ENCODE measurements at regions not wholly inside any gene's neighbourhood (a gene's known extent, or its start where the extent isn't known, plus 50 kb on each side); places are given as distances from the start of the nearest gene placed in this dataset.
"Not testable (repeated sequence)": the region's sequence is repeated elsewhere in the genome, so short reads cannot be mapped to it uniquely, and the experiment has no call there.

GRCh38 chr14:29982171-29982570, 54.5 kb upstream of the PRKD1 start:
- no peaks in the 10 kb centered on the region for H3K9me3 ChIP-seq (ENCODE audit: insufficient read depth, low read length)
- TF ChIP-seq YY1 (IDR thresholded peaks at IDR 0.05; ENCODE audit: insufficient read depth, insufficient read length) (no peak), ZNF274 (IDR thresholded peaks at IDR 0.05; ENCODE audit: low read depth, low read length) (no peak), SUZ12 (IDR thresholded peaks at IDR 0.05; ENCODE audit: extremely low read depth, insufficient read depth, insufficient read length) (no peak)

GRCh38 chr14:29982993-29983392, 55.3 kb upstream of the PRKD1 start:
- no peak for DNase-seq (ENCODE audit: low read depth, low spot score)
- H3K4me1 ChIP-seq (ENCODE audit: insufficient read depth, insufficient read length): no peaks in the 10 kb centered on the region
- no peaks in the 10 kb centered on the region for H3K9me3 ChIP-seq (ENCODE audit: insufficient read depth, low read length)
- no peak overlapping the region for H3K9ac ChIP-seq (ENCODE audit: insufficient read length, low read depth)
- H3K36me3 ChIP-seq (ENCODE audit: insufficient read depth, insufficient read length, low read length): no peaks in the 10 kb centered on the region
- TF ChIP-seq SUZ12 (IDR thresholded peaks at IDR 0.05; ENCODE audit: extremely low read depth, insufficient read depth, insufficient read length) (no peak), ZNF274 (IDR thresholded peaks at IDR 0.05; ENCODE audit: low read depth, low read length) (no peak), YY1 (IDR thresholded peaks at IDR 0.05; ENCODE audit: insufficient read depth, insufficient read length) (no peak)
- H3K27me3 ChIP-seq (ENCODE audit: insufficient read depth, insufficient read length): no peaks in the 10 kb centered on the region
- H3K4me3 ChIP-seq (ENCODE audit: insufficient read length, low read depth): no peak overlapping the region

More at GRCh38 chr14:29982171-29982570, 54.5 kb upstream of the PRKD1 start:
- Histone ChIP-seq H3K4me1 (ENCODE audit: insufficient read depth, insufficient read length) (no peaks in the 10 kb centered on the region), H3K4me3 (ENCODE audit: insufficient read length, low read depth) (no peak overlapping the region), H3K9ac (ENCODE audit: insufficient read length, low read depth) (no peak overlapping the region), H3K36me3 (ENCODE audit: insufficient read depth, insufficient read length, low read length) (no peaks in the 10 kb centered on the region), H3K27me3 (ENCODE audit: insufficient read depth, insufficient read length) (no peaks in the 10 kb centered on the region)
- no peak for DNase-seq (ENCODE audit: low read depth, low spot score)

GRCh38 chr14:29990344-29990857, 62.8 kb upstream of the PRKD1 start:
- H3K9ac ChIP-seq (ENCODE audit: insufficient read length, low read depth); H3K9me3 ChIP-seq (ENCODE audit: insufficient read depth, low read length); H3K4me3 ChIP-seq (ENCODE audit: insufficient read length, low read depth); H3K27me3 ChIP-seq (ENCODE audit: insufficient read depth, insufficient read length); DNase-seq (ENCODE audit: low read depth, low spot score); H3K4me1 ChIP-seq (ENCODE audit: insufficient read depth, insufficient read length); H3K36me3 ChIP-seq (ENCODE audit: insufficient read depth, insufficient read length, low read length): not testable (repeated sequence)

GRCh38 chr14:29990993-29991392, 63.3 kb upstream of the PRKD1 start:
- Histone ChIP-seq H3K4me3 (ENCODE audit: insufficient read length, low read depth) (no peak overlapping the region), H3K27me3 (ENCODE audit: insufficient read depth, insufficient read length) (no peaks in the 10 kb centered on the region), H3K9ac (ENCODE audit: insufficient read length, low read depth) (no peak overlapping the region), H3K9me3 (ENCODE audit: insufficient read depth, low read length) (no peaks in the 10 kb centered on the region), H3K4me1 (ENCODE audit: insufficient read depth, insufficient read length) (no peaks in the 10 kb centered on the region), H3K36me3 (ENCODE audit: insufficient read depth, insufficient read length, low read length) (no peaks in the 10 kb centered on the region)
- no peak for DNase-seq (ENCODE audit: low read depth, low spot score)
- no peak for TF ChIP-seq SUZ12 (IDR thresholded peaks at IDR 0.05; ENCODE audit: extremely low read depth, insufficient read depth, insufficient read length)
- no peak for TF ChIP-seq ZNF274 (IDR thresholded peaks at IDR 0.05; ENCODE audit: low read depth, low read length)
- TF ChIP-seq YY1 (IDR thresholded peaks at IDR 0.05; ENCODE audit: insufficient read depth, insufficient read length): no peak

GRCh38 chr14:29993143-29993542, 65.5 kb upstream of the PRKD1 start:
- no peak overlapping the region for H3K4me3 ChIP-seq (ENCODE audit: insufficient read length, low read depth)
- H3K9me3 ChIP-seq (ENCODE audit: insufficient read depth, low read length): no peaks in the 10 kb centered on the region
- TF ChIP-seq ZNF274 (IDR thresholded peaks at IDR 0.05; ENCODE audit: low read depth, low read length): no peak
- TF ChIP-seq SUZ12 (IDR thresholded peaks at IDR 0.05; ENCODE audit: extremely low read depth, insufficient read depth, insufficient read length): no peak
- TF ChIP-seq YY1 (IDR thresholded peaks at IDR 0.05; ENCODE audit: insufficient read depth, insufficient read length): no peak
- no peak overlapping the region for H3K9ac ChIP-seq (ENCODE audit: insufficient read length, low read depth)
- no peaks in the 10 kb centered on the region for H3K36me3 ChIP-seq (ENCODE audit: insufficient read depth, insufficient read length, low read length)
- no peak for DNase-seq (ENCODE audit: low read depth, low spot score)
- H3K27me3 ChIP-seq (ENCODE audit: insufficient read depth, insufficient read length): no peaks in the 10 kb centered on the region
- no peaks in the 10 kb centered on the region for H3K4me1 ChIP-seq (ENCODE audit: insufficient read depth, insufficient read length)

GRCh38 chr14:29999013-29999539, 71.4 kb upstream of the PRKD1 start:
- TF ChIP-seq SUZ12 (IDR thresholded peaks at IDR 0.05; ENCODE audit: extremely low read depth, insufficient read depth, insufficient read length) (no peak), ZNF274 (IDR thresholded peaks at IDR 0.05; ENCODE audit: low read depth, low read length) (no peak), YY1 (IDR thresholded peaks at IDR 0.05; ENCODE audit: insufficient read depth, insufficient read length) (no peak)
- no peak overlapping the region for H3K4me3 ChIP-seq (ENCODE audit: insufficient read length, low read depth)
- no peaks in the 10 kb centered on the region for H3K9me3 ChIP-seq (ENCODE audit: insufficient read depth, low read length)
- H3K27me3 ChIP-seq (ENCODE audit: insufficient read depth, insufficient read length): no peaks in the 10 kb centered on the region
- no peak overlapping the region for H3K9ac ChIP-seq (ENCODE audit: insufficient read length, low read depth)
- H3K4me1 ChIP-seq (ENCODE audit: insufficient read depth, insufficient read length): no peaks in the 10 kb centered on the region
- H3K36me3 ChIP-seq (ENCODE audit: insufficient read depth, insufficient read length, low read length): no peaks in the 10 kb centered on the region
- no peak for DNase-seq (ENCODE audit: low read depth, low spot score)

- no peaks in the 10 kb centered on the region for H3K27me3 ChIP-seq (ENCODE audit: insufficient read depth, insufficient read length)
- no peaks in the 10 kb centered on the region for H3K4me1 ChIP-seq (ENCODE audit: insufficient read depth, insufficient read length)
- H3K9me3 ChIP-seq (ENCODE audit: insufficient read depth, low read length): no peaks in the 10 kb centered on the region
- H3K9ac ChIP-seq (ENCODE audit: insufficient read length, low read depth): no peak overlapping the region
- DNase-seq (ENCODE audit: low read depth, low spot score): no peak
- TF ChIP-seq SUZ12 (IDR thresholded peaks at IDR 0.05; ENCODE audit: extremely low read depth, insufficient read depth, insufficient read length) (no peak), ZNF274 (IDR thresholded peaks at IDR 0.05; ENCODE audit: low read depth, low read length) (no peak), YY1 (IDR thresholded peaks at IDR 0.05; ENCODE audit: insufficient read depth, insufficient read length) (no peak)
- H3K36me3 ChIP-seq (ENCODE audit: insufficient read depth, insufficient read length, low read length): no peaks in the 10 kb centered on the region
- no peak overlapping the region for H3K4me3 ChIP-seq (ENCODE audit: insufficient read length, low read depth)
Measured at GRCh38 chr14:30002859-30003258, 75.2 kb upstream of the PRKD1 start.

Measured in NT2/D1 (cell line).